Renal cortex interstitium (tissue), 11 donors: ENCODE measurements at regions not wholly inside any gene's neighbourhood (a gene's known extent, or its start where the extent isn't known, plus 50 kb on each side); places are given as distances from the start of the nearest gene placed in this dataset.

Source experiments
- DNase-seq, 11 donors: peaks; one replicate each; pipeline ENCODE4 v3.0.0-alpha.2; 2013; ENCODE audit warnings: low read depth in 9 of 11, low spot score in 4 of 11; ENCODE audit errors: extremely low read depth in 1 of 11

- DNase-seq = no peak
These were observed 201.1 kb upstream of the CNR1 start for GRCh38 chr6:88367248-88367647.

GRCh38 chr6:88366672-88367071 lies 200.5 kb upstream of the CNR1 start:
- no peak for DNase-seq

GRCh38 chr6:88365656-88366055 lies 199.5 kb upstream of the CNR1 start:
- no peak for DNase-seq

GRCh38 chr6:88365230-88365629 lies 199.1 kb upstream of the CNR1 start:
- no peak for DNase-seq

- DNase-seq = no peak
These were observed 195.6 kb upstream of the CNR1 start for GRCh38 chr6:88361754-88362153.

- no peak for DNase-seq
These were observed 195.2 kb upstream of the CNR1 start for GRCh38 chr6:88361298-88361697.

GRCh38 chr6:88360203-88360797 lies 194.2 kb upstream of the CNR1 start:
- no peak for DNase-seq

- DNase-seq = no peak
These were observed 193.5 kb upstream of the CNR1 start for GRCh38 chr6:88359530-88360202.

- DNase-seq = no peak
These were observed 192.7 kb upstream of the CNR1 start for GRCh38 chr6:88358846-88359245.

GRCh38 chr6:88349511-88349910 lies 183.4 kb upstream of the CNR1 start:
- DNase-seq = no peak

- no peak for DNase-seq
These were observed 176.2 kb upstream of the CNR1 start for GRCh38 chr6:88342336-88342735.

GRCh38 chr6:88339761-88340160 lies 173.6 kb upstream of the CNR1 start:
- no peak for DNase-seq

- no peak for DNase-seq
These were observed 155.2 kb upstream of the CNR1 start for GRCh38 chr6:88321306-88321705.

GRCh38 chr6:88311561-88311960 lies 145.4 kb upstream of the CNR1 start:
- DNase-seq = no peak

- DNase-seq = no peak
These were observed 138.4 kb upstream of the CNR1 start for GRCh38 chr6:88304520-88304919.

- no peak for DNase-seq
These were observed 136.7 kb upstream of the CNR1 start for GRCh38 chr6:88302769-88303225.

- no peak for DNase-seq
These were observed 136.0 kb upstream of the CNR1 start for GRCh38 chr6:88301888-88302768.

- no peak for DNase-seq
These were observed 135.1 kb upstream of the CNR1 start for GRCh38 chr6:88301256-88301655.

- DNase-seq = no peak
These were observed 132.1 kb upstream of the CNR1 start for GRCh38 chr6:88298066-88298845.
